GM12892 (cell line): ENCODE measurements at regions not wholly inside any gene's neighbourhood (a gene's known extent, or its start where the extent isn't known, plus 50 kb on each side); places are given as distances from the start of the nearest gene placed in this dataset.

Experiments used
- POLR2A ChIP-seq: IDR thresholded peaks from 2 replicates; pipeline ENCODE4 v1.6.1; 2011; ENCODE audit warnings: low read depth, low read length, control low read depth
- POLR2AphosphoS5 ChIP-seq: IDR thresholded peaks from 2 replicates; pipeline ENCODE4 v1.6.1; 2011; ENCODE audit warnings: low read depth, low read length, control low read depth
- TAF1 ChIP-seq: IDR thresholded peaks from 2 replicates; pipeline ENCODE4 v1.6.1; 2011; ENCODE audit warnings: low read depth, mild to moderate bottlenecking, control low read depth, low read length, borderline replicate concordance

- TF ChIP-seq POLR2AphosphoS5: no peak
- no peak for TF ChIP-seq TAF1
- no peak for TF ChIP-seq POLR2A
These were observed 410.3 kb upstream of the PRR16 start for GRCh38 chr5:120053841-120054240.
